CD14-positive monocyte (primary cell): ENCODE measurements at regions not wholly inside any gene's neighbourhood (a gene's known extent, or its start where the extent isn't known, plus 50 kb on each side); places are given as distances from the start of the nearest gene placed in this dataset.
A peak's percentile ranks its signal among the peaks of the same experiment; 100 is the strongest.

Source experiments
- DNase-seq, 3 donors: peaks; one replicate each; pipeline ENCODE4 v3.0.0-alpha.2; 2011 to 2022
- H2AFZ ChIP-seq: 2 replicates; pipeline ENCODE4 v1.6.0; 2012; ENCODE audit warnings: mild to moderate bottlenecking, low read depth, low read length, inconsistent platforms; ENCODE audit not compliant: insufficient read depth, poor library complexity, severe bottlenecking
- H3K27ac ChIP-seq, 2 donors: 1 replicate in 1 of 2; 2 replicates in 1 of 2; pipeline ENCODE4 v1.5.1; 2012 to 2013; ENCODE audit warnings: low read length in 2 of 2, control low read depth in 1 of 2, inconsistent platforms in 1 of 2, low read depth in 1 of 2, mild to moderate bottlenecking in 1 of 2
- H3K27me3 ChIP-seq, 2 donors: one replicate each; pipeline versions ENCODE4 v1.6.0 to v1.6.1; 2011 to 2013; ENCODE audit warnings: low read length in 2 of 2; ENCODE audit not compliant: control insufficient read depth in 2 of 2, insufficient read depth in 2 of 2
- H3K36me3 ChIP-seq, 2 donors: replicated peaks in 1 of 2; 1 replicate in 1 of 2; 2 replicates in 1 of 2; pipeline versions ENCODE4 v1.5.1 to v1.6.1; 2012 to 2013; ENCODE audit warnings: low read length in 2 of 2, control low read depth in 1 of 2, inconsistent platforms in 1 of 2, mild to moderate bottlenecking in 1 of 2; ENCODE audit not compliant: insufficient read depth in 2 of 2, control insufficient read depth in 1 of 2
- H3K4me1 ChIP-seq, 2 donors: 1 replicate in 1 of 2; 2 replicates in 1 of 2; pipeline versions ENCODE4 v1.5.1 to v1.6.1; 2012 to 2013; ENCODE audit warnings: low read length in 2 of 2, control low read depth in 1 of 2, inconsistent platforms in 1 of 2, mild to moderate bottlenecking in 1 of 2, moderate library complexity in 1 of 2; ENCODE audit not compliant: insufficient read depth in 2 of 2, control insufficient read depth in 1 of 2
- H3K4me2 ChIP-seq: replicated peaks from 2 replicates; pipeline ENCODE3; 2012; ENCODE audit warnings: low read length, moderate library complexity, mild to moderate bottlenecking; ENCODE audit not compliant: poor library complexity, severe bottlenecking; ENCODE audit errors: extremely low read depth
- H3K4me3 ChIP-seq, 3 experiments: fragments of 200-600 bp in 1 of 3; sonication (generic) in 1 of 3; replicated peaks in 1 of 3; 1 replicate in 2 of 3; 2 replicates in 1 of 3; pipeline ENCODE4 v1.5.1; 2011 to 2013; ENCODE audit warnings: low read length in 3 of 3, mild to moderate bottlenecking in 3 of 3, control low read depth in 2 of 3, low read depth in 2 of 3, inconsistent platforms in 1 of 3, moderate library complexity in 1 of 3
- H3K79me2 ChIP-seq: 2 replicates; pipeline ENCODE4 v1.6.0; 2012; ENCODE audit warnings: mild to moderate bottlenecking, control low read depth, inconsistent platforms, low read length, moderate library complexity; ENCODE audit not compliant: insufficient read depth
- H3K9ac ChIP-seq: 2 replicates; pipeline ENCODE4 v1.6.0; 2017; ENCODE audit warnings: low read length, mild to moderate bottlenecking; ENCODE audit not compliant: insufficient read depth, poor library complexity, severe bottlenecking
- H3K9me3 ChIP-seq, 2 donors: replicated peaks in 1 of 2; 1 replicate in 1 of 2; 2 replicates in 1 of 2; pipeline versions ENCODE4 v1.5.1 to v1.6.1; 2012 to 2013; ENCODE audit warnings: low read length in 2 of 2, control low read depth in 1 of 2; ENCODE audit not compliant: control insufficient read depth in 1 of 2, insufficient read depth in 1 of 2
- H4K20me1 ChIP-seq: 2 replicates; pipeline ENCODE4 v1.6.0; 2012; ENCODE audit warnings: mild to moderate bottlenecking, low read length, control low read depth, moderate library complexity; ENCODE audit not compliant: insufficient read depth
- H3K27ac Mint-ChIP-seq, 7 donors: one replicate each; pipeline ENCODE4 v1.8.0; 2020; ENCODE audit warnings: mild to moderate bottlenecking in 7 of 7, mixed read lengths in 7 of 7, moderate library complexity in 6 of 7, inconsistent platforms in 2 of 7
- H3K27me3 Mint-ChIP-seq, 3 donors: one replicate each; pipeline ENCODE4 v1.8.0; 2021 to 2022; ENCODE audit warnings: low read depth in 3 of 3, mild to moderate bottlenecking in 3 of 3, mixed read lengths in 3 of 3, moderate library complexity in 3 of 3, inconsistent platforms in 1 of 3
- H3K36me3 Mint-ChIP-seq, 2 donors: one replicate each; pipeline ENCODE4 v1.8.0; 2020; ENCODE audit warnings: mixed read lengths in 2 of 2, inconsistent platforms in 1 of 2, mild to moderate bottlenecking in 1 of 2
- H3K4me1 Mint-ChIP-seq: one replicate; pipeline ENCODE4 v1.8.0; 2020; ENCODE audit warnings: mild to moderate bottlenecking, mixed read lengths
- H3K4me3 Mint-ChIP-seq, 2 donors: one replicate each; pipeline ENCODE4 v1.8.0; 2020; ENCODE audit warnings: mild to moderate bottlenecking in 2 of 2, mixed read lengths in 2 of 2, moderate library complexity in 1 of 2
- H3K9me3 Mint-ChIP-seq, 7 donors: one replicate each; pipeline ENCODE4 v1.8.0; 2020 to 2022; ENCODE audit warnings: mixed read lengths in 7 of 7, mild to moderate bottlenecking in 6 of 7, moderate library complexity in 6 of 7, inconsistent platforms in 2 of 7
- CTCF ChIP-seq: fragments of 200-600 bp; IDR thresholded peaks from one replicate; pipeline ENCODE4 v1.8.0; 2022; ENCODE audit warnings: antibody characterized with exemption, mild to moderate bottlenecking
- WGBS: methylation state at CpG from one replicate; pipeline ENCODE4 v1.1.5; 2013; ENCODE audit warnings: missing lambda C conversion rate; ENCODE audit not compliant: insufficient coverage; 5-methylcytosine and 5-hydroxymethylcytosine counted together
- intact Hi-C, 2 donors: fragments of 100-400 bp; cut with micrococcal nuclease; formaldehyde crosslinking; loops; one replicate each; pipeline versions ENCODE4 v1.15.0 to v1.15.1; 2023

GRCh38 chr17:63278728-63279442 lies 167.2 kb downstream of the CYB561 start:
- Histone ChIP-seq H3K9ac (no peak overlapping the region), H3K4me3 (no peak overlapping the region), H4K20me1 (no peaks in the 10 kb centered on the region), H3K36me3 (no peaks in the 10 kb centered on the region), H2AFZ (no peak overlapping the region), H3K27me3 (no peaks in the 10 kb centered on the region), H3K79me2 (no peaks in the 10 kb centered on the region), H3K4me2 (no peak overlapping the region), H3K27ac (peak overlapping the region in 1 of 2 donors; percentile 57), H3K4me1 (peaks cover 12 to 31% of the 10 kb centered on the region in 2 donors), H3K9me3 (no peaks in the 10 kb centered on the region)
- Mint-ChIP-seq H3K4me3 (no peak overlapping the region), H3K27me3 (peaks cover 0 to 2% (median 0%) of the 10 kb centered on the region in 3 donors), H3K27ac (peak overlapping the region in 5 of 7 donors; percentile 48 to 74 (median 69)), H3K9me3 (peaks cover 0 to 4% (median 3%) of the 10 kb centered on the region in 7 donors), H3K36me3 (peaks cover 4 to 7% of the 10 kb centered on the region in 2 donors), H3K4me1 (peaks cover 40% of the 10 kb centered on the region)
- TF ChIP-seq CTCF, result no peak
- peak; percentile 12 to 74 (median 32) for DNase-seq
- intact Hi-C loops, result loop anchor here (10.0 kb wide), 2 partner anchors 84 to 384 kb away; no protein-coding TSS in a partner anchor
- WGBS, result no CpG with 5 or more reads among the region's 2 CpGs

- peak; percentile 55 to 87 (median 66) for DNase-seq
- H3K36me3 ChIP-seq, result no peaks in the 10 kb centered on the region
- Mint-ChIP-seq H3K9me3 (peaks cover 0 to 6% (median 4%) of the 10 kb centered on the region in 7 donors), H3K4me3 (no peak overlapping the region), H3K36me3 (peaks cover 4 to 5% of the 10 kb centered on the region in 2 donors), H3K4me1 (peaks cover 39% of the 10 kb centered on the region), H3K27ac (peak overlapping the region in 3 of 7 donors; percentile 54 to 65 (median 56)), H3K27me3 (peaks cover 0 to 2% (median 0%) of the 10 kb centered on the region in 3 donors)
- no peak overlapping the region for H3K4me3 ChIP-seq
- intact Hi-C loops, result loop anchor here (10.0 kb wide), 2 partner anchors 85 to 385 kb away; no protein-coding TSS in a partner anchor
- no peak for TF ChIP-seq CTCF
- no peaks in the 10 kb centered on the region for H3K9me3 ChIP-seq
- H2AFZ ChIP-seq, result no peak overlapping the region
- H3K79me2 ChIP-seq, result no peaks in the 10 kb centered on the region
- no peaks in the 10 kb centered on the region for H3K27me3 ChIP-seq
- H4K20me1 ChIP-seq, result no peaks in the 10 kb centered on the region
- peaks cover 12 to 31% of the 10 kb centered on the region in 2 donors for H3K4me1 ChIP-seq
- no CpG with 5 or more reads among the region's 2 CpGs for WGBS
- no peak overlapping the region for H3K4me2 ChIP-seq
- H3K9ac ChIP-seq, result no peak overlapping the region
- peak overlapping the region in 1 of 2 donors; percentile 57 for H3K27ac ChIP-seq
Measured at GRCh38 chr17:63279498-63280230, 166.4 kb downstream of the CYB561 start.
